NB4 (cell line): ENCODE measurements at regions not wholly inside any gene's neighbourhood (a gene's known extent, or its start where the extent isn't known, plus 50 kb on each side); places are given as distances from the start of the nearest gene placed in this dataset.

Experiments used
- DNase-seq: peaks from one replicate; pipeline ENCODE4 v3.0.0; 2010; ENCODE audit warnings: low read depth
- H3K4me3 ChIP-seq: one replicate; pipeline ENCODE4 v1.5.1; 2011; ENCODE audit warnings: mild to moderate bottlenecking, low read depth, low read length, moderate library complexity
- MYC ChIP-seq: IDR thresholded peaks from 2 replicates; pipeline ENCODE4 v1.6.1; 2011; ENCODE audit warnings: low read depth, low read length
- POLR2A ChIP-seq: IDR thresholded peaks from 2 replicates; pipeline ENCODE4 v1.6.1; 2011; ENCODE audit warnings: mild to moderate bottlenecking; ENCODE audit not compliant: insufficient read length; ENCODE audit errors: extremely low read depth
- TF ChIP-seq, protein P1 (sequence below): IDR thresholded peaks from 2 replicates; pipeline ENCODE4 v1.6.1; 2011; ENCODE audit warnings: low read depth, low read length
- TF ChIP-seq, protein P2 (sequence below): IDR thresholded peaks from one replicate; pipeline ENCODE4 v1.5.1; 2012; ENCODE audit warnings: low read depth, low read length

DNA sequence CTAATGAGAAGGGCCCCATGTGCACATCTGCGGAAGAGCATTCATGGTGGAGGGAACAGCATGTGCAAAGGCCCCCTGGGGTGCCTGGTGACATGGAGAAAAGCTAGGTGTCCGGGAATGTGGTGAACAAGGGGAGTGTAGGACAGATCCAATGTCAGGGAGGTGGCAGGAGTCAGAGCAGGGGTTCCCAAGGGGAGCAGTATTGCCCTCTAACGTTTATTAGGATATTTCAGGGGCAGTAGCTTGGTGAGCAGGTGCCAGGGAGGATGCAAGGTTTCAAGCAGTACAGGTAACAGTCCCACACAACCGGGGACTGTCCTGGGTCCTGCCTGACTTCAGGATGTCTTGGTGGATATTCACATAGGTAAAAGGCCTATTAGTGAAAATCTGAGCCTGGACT is 209.6 kb downstream of the EMX2 start:
- no peak for DNase-seq
- TF ChIP-seq POLR2A (no peak), MYC (no peak)
- TF ChIP-seq, protein P1, sequence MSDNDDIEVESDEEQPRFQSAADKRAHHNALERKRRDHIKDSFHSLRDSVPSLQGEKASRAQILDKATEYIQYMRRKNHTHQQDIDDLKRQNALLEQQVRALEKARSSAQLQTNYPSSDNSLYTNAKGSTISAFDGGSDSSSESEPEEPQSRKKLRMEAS: no peak
- TF ChIP-seq, protein P2, sequence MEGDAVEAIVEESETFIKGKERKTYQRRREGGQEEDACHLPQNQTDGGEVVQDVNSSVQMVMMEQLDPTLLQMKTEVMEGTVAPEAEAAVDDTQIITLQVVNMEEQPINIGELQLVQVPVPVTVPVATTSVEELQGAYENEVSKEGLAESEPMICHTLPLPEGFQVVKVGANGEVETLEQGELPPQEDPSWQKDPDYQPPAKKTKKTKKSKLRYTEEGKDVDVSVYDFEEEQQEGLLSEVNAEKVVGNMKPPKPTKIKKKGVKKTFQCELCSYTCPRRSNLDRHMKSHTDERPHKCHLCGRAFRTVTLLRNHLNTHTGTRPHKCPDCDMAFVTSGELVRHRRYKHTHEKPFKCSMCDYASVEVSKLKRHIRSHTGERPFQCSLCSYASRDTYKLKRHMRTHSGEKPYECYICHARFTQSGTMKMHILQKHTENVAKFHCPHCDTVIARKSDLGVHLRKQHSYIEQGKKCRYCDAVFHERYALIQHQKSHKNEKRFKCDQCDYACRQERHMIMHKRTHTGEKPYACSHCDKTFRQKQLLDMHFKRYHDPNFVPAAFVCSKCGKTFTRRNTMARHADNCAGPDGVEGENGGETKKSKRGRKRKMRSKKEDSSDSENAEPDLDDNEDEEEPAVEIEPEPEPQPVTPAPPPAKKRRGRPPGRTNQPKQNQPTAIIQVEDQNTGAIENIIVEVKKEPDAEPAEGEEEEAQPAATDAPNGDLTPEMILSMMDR: no peak
- H3K4me3 ChIP-seq: no peak overlapping the region

DNA sequence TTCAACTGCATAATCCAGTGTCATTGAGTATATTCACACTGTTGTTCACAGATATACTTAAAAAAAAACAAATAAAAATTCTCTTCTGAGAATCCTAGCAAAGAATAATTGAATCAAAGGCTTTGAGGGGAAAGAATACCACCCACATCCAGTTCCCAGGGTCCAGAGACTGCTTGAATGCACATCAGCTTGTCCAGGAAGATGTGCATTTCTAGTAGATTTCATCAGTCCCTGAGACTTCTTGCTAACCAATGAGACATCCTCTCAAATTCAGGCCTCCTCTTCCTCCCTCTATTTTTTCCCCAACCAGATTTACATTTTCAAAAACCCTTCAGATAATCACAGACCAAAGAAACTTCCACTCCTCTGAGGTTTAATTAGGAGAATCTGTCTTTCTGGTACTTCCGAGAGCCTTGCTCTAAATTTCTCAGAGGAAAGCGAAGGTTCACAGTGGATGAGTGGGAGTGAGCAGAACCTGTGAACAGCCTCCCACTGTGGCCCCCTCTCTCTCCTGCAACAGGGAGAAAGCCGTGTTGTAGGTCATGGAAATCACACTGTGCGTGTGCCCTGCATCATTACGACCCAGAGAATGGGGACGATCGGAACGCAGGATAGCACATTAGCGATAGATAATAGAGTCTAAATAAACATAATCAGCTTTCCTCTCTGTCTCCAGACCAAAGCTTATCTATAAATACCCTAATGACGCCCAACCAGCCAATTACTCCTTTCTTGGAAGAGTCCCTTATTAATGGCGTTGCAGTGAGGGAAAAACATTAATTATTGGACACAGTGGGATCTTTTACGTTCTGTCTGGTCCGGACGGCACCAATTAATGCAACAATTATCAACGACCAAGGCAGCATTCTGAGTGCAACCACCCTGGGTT is 212.5 kb downstream of the EMX2 start:
- no peak overlapping the region for H3K4me3 ChIP-seq
- no peak for DNase-seq
- TF ChIP-seq POLR2A (no peak), MYC (no peak)
- TF ChIP-seq, protein P1: no peak
- TF ChIP-seq, protein P2: no peak

DNA sequence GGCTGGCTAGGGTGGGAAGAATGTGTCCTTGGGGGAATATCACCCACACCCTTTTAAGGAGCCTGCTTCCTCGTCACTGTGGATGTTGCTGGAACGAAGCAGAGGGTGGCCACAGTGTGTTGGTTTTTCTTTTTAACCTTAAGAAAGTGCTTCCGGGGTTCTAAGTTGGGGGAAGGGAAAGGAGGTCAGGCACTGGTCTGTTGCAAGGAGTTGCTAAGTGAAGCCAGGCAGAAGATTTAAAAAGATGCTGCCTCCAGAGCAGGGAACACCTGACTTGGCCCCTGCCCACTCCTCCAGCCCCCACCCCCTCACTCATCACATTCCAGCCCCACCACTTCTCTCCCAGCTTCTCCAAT is 213.1 kb downstream of the EMX2 start:
- H3K4me3 ChIP-seq: no peak overlapping the region
- DNase-seq: no peak
- TF ChIP-seq, protein P1: no peak
- TF ChIP-seq POLR2A: no peak
- TF ChIP-seq MYC: no peak
- TF ChIP-seq, protein P2: no peak

DNA sequence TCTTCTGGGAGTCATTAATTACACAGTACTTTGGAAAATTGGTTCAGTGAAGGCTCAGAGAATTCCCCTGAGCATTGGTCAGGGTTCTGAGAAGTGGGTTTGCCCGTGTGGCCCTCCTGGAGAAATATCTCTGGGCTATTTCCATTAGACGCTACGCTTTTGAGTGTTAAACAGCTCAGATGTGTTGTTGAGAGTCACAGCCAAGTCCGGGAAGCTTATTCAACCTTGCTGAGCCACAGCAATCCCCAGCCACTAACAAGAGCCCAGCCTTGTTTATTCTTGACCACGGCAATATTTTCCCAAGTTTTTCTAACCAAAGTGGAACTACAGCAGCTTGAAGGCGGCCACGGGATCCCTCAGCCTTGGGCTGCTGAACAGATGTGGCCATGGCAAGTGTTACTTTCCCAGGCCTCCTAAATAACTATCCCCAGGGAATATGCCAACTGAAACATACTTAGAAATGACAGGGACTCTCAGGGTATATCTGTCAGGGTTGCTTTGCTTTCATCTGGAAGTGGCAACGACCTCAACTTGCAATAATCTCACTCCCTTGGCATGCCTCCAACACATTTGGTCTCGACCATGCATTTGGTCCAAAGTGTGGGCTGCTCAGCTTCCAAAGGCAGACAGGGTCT is 214.7 kb downstream of the EMX2 start:
- TF ChIP-seq, protein P1: no peak
- TF ChIP-seq POLR2A (no peak), MYC (no peak)
- TF ChIP-seq, protein P2: no peak
- no peak for DNase-seq
- H3K4me3 ChIP-seq: no peak overlapping the region

DNA sequence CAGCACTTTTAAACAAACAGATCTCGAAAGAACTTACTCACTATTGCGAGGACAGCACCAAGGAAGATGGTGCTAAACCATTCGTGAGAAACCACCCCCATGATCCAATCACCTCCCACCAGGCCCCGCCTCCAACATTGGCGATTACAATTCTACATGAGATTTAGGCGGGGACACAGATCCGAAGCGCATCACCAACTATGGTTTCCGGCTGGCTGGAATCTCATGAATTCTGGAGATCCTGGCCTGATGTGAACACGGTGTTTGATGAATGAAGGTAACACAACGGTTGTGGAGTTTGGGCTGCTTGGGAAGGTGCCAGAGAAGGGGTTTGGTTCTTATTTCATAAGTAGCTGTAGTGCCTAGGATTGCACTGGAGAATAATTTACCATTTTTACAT is 216.7 kb downstream of the EMX2 start:
- no peak overlapping the region for H3K4me3 ChIP-seq
- no peak for DNase-seq
- TF ChIP-seq, protein P1: no peak

DNA sequence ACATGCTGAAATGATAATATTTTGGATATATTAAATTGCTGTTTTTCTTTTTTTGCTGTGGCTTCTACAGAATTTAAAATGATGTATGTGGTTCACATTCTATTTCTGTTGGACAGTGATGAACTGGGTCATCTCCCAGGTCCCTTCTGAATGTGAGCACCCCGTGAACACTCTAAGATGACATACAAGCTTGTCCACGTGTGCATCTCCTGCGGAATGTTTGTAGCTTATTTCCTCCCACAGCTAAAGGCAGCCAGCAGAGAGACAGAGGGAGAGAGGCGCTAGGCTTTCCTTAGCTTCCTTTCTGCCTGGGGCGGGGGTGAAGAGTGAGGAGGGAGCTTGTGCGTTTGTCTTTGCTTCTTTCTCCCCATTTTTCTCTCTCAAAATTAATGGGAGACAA is 219.1 kb downstream of the EMX2 start:
- DNase-seq: no peak
- TF ChIP-seq, protein P2: no peak
- no peak for TF ChIP-seq POLR2A
- TF ChIP-seq, protein P1: no peak
- TF ChIP-seq MYC: no peak
- no peak overlapping the region for H3K4me3 ChIP-seq
